SK-N-SH treated with all-trans-retinoic acid at 6 μM for 48 hours (cell line): ENCODE measurements at regions not wholly inside any gene's neighbourhood (a gene's known extent, or its start where the extent isn't known, plus 50 kb on each side); places are given as distances from the start of the nearest gene placed in this dataset.

ENCODE experiments used
- CSRNP3 ChIP-seq: fragments of 250-450 bp; sonication (Bioruptor Pico); IDR thresholded peaks from 2 replicates; pipeline ENCODE4 v1.5.1; 2021; ENCODE audit warnings: mild to moderate bottlenecking, moderate library complexity
- PATZ1 ChIP-seq: fragments of 250-450 bp; sonication (Bioruptor Pico); IDR thresholded peaks from 2 replicates; pipeline ENCODE4 v1.8.0; 2020; ENCODE audit warnings: mild to moderate bottlenecking, moderate library complexity, borderline replicate concordance
- POU6F1 ChIP-seq: fragments of 250-450 bp; sonication (Bioruptor Pico); IDR thresholded peaks from 2 replicates; pipeline ENCODE4 v1.8.0; 2021; ENCODE audit warnings: low read depth, mild to moderate bottlenecking, moderate library complexity, borderline replicate concordance

GRCh38 chr6:28814032-28814976 lies 109.5 kb downstream of the TRIM27 start:
- TF ChIP-seq POU6F1 (CRISPR knock-in tag) (no peak), CSRNP3 (no peak), PATZ1 (CRISPR knock-in tag) (no peak)
